ENCODE measurements at regions not wholly inside any gene's neighbourhood (a gene's known extent, or its start where the extent isn't known, plus 50 kb on each side); places are given as distances from the start of the nearest gene placed in this dataset.

- DNase-seq, result no peak
These were observed 122.8 kb upstream of the MTNR1B start for GRCh38 chr11:92846491-92847125.

- no peak for DNase-seq
These were observed 120.9 kb upstream of the MTNR1B start for GRCh38 chr11:92848578-92848977.

GRCh38 chr11:92850296-92850826 lies 119.1 kb upstream of the MTNR1B start:
- DNase-seq, result no peak

GRCh38 chr11:92852229-92852628 lies 117.2 kb upstream of the MTNR1B start:
- no peak for DNase-seq

GRCh38 chr11:92852946-92853345 lies 116.5 kb upstream of the MTNR1B start:
- no peak for DNase-seq

GRCh38 chr11:92854162-92854561 lies 115.3 kb upstream of the MTNR1B start:
- no peak for DNase-seq

GRCh38 chr11:92854952-92855351 lies 114.5 kb upstream of the MTNR1B start:
- no peak for DNase-seq

- no peak for DNase-seq
These were observed 113.6 kb upstream of the MTNR1B start for GRCh38 chr11:92855607-92856405.

- DNase-seq, result no peak
These were observed 112.0 kb upstream of the MTNR1B start for GRCh38 chr11:92857407-92857806.

- no peak for DNase-seq
These were observed 110.2 kb upstream of the MTNR1B start for GRCh38 chr11:92859156-92859690.

- no peak for DNase-seq
These were observed 107.8 kb upstream of the MTNR1B start for GRCh38 chr11:92861634-92862033.

GRCh38 chr11:92865352-92865751 lies 104.1 kb upstream of the MTNR1B start:
- no peak for DNase-seq

GRCh38 chr11:92866679-92867282 lies 102.7 kb upstream of the MTNR1B start:
- DNase-seq, result no peak

GRCh38 chr11:92867913-92868619 lies 101.4 kb upstream of the MTNR1B start:
- no peak for DNase-seq

GRCh38 chr11:92869716-92870115 lies 99.7 kb upstream of the MTNR1B start:
- DNase-seq, result no peak

- DNase-seq, result no peak
These were observed 99.1 kb upstream of the MTNR1B start for GRCh38 chr11:92870196-92870832.

- DNase-seq, result no peak
These were observed 95.9 kb upstream of the MTNR1B start for GRCh38 chr11:92873551-92873950.

- no peak for DNase-seq
These were observed 94.0 kb upstream of the MTNR1B start for GRCh38 chr11:92875473-92875872.

GRCh38 chr11:92879086-92879485 lies 90.4 kb upstream of the MTNR1B start:
- DNase-seq, result no peak

GRCh38 chr11:92880381-92880780 lies 89.1 kb upstream of the MTNR1B start:
- no peak for DNase-seq

GRCh38 chr11:92881940-92882450 lies 87.5 kb upstream of the MTNR1B start:
- no peak for DNase-seq

Data from NCI-H2107 (cell line).